Choroid plexus epithelial cell (primary cell): ENCODE measurements at regions not wholly inside any gene's neighbourhood (a gene's known extent, or its start where the extent isn't known, plus 50 kb on each side); places are given as distances from the start of the nearest gene placed in this dataset.
A peak's percentile ranks its signal among the peaks of the same experiment; 100 is the strongest.
"Not testable (repeated sequence)": the region's sequence is repeated elsewhere in the genome, so short reads cannot be mapped to it uniquely, and the experiment has no call there.

Experiments used
- DNase-seq: peaks from one replicate; pipeline ENCODE4 v3.0.0-alpha.2; 2010; ENCODE audit warnings: low read depth
- H3K4me3 ChIP-seq: 2 replicates; pipeline ENCODE4 v1.5.1; 2011; ENCODE audit warnings: low read depth, mild to moderate bottlenecking, control low read depth, low read length, moderate library complexity
- TF ChIP-seq, protein P1 (sequence below): conservative IDR thresholded peaks from 2 replicates; pipeline ENCODE4 v1.5.1; 2011; ENCODE audit warnings: low read depth, mild to moderate bottlenecking, control low read depth, inconsistent platforms, low read length, moderate library complexity

DNA sequence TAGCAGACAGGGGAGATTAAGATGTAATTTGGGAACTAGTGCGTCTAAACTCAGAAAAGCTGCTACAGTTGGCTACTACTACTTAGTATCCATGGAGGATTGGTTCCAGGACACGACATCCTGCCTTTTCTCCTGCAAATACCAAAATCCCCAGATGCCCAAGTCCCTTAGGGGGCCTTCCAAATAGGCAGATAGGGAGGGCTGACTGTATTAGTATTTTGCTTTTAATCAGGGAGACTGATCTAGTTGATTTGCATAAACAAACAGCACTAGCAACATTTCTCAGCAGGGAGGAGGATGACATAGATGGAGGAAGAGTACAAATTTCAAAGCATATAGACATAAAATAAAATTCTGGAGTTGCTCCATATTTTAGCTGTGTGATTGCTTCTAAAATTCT is 621.6 kb upstream of the GOT2 start:
- no peak overlapping the region for H3K4me3 ChIP-seq
- no peak for DNase-seq
- TF ChIP-seq, protein P1, sequence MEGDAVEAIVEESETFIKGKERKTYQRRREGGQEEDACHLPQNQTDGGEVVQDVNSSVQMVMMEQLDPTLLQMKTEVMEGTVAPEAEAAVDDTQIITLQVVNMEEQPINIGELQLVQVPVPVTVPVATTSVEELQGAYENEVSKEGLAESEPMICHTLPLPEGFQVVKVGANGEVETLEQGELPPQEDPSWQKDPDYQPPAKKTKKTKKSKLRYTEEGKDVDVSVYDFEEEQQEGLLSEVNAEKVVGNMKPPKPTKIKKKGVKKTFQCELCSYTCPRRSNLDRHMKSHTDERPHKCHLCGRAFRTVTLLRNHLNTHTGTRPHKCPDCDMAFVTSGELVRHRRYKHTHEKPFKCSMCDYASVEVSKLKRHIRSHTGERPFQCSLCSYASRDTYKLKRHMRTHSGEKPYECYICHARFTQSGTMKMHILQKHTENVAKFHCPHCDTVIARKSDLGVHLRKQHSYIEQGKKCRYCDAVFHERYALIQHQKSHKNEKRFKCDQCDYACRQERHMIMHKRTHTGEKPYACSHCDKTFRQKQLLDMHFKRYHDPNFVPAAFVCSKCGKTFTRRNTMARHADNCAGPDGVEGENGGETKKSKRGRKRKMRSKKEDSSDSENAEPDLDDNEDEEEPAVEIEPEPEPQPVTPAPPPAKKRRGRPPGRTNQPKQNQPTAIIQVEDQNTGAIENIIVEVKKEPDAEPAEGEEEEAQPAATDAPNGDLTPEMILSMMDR = no peak

DNA sequence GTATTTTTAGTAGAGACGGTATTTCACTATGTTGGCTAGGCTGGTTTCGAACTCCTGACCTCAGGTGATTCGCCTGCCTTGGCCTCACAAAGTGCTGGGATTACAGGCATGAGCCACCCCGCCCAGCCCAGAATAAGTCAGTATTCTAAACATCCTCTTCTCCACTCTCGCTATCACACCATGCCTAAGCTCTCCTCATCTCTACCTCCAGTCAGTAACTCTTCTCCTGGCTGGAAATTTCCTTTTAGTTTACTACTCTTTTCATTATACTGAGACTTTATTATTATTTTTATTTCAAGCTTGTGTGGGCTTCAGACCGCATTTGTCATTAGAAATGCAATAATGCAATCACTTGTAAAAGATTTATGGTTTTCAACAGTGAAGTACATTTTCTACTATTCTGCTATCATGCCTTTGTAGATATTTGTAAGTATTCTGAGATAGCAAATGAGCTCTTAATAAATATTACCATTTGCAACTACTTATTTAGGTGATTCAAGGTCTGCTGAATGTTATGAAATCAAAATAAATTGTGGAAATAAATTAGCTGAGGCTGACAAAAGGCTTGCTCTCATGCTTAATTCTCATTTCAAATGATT is 617.3 kb upstream of the GOT2 start:
- H3K4me3 ChIP-seq = no peak overlapping the region
- TF ChIP-seq, protein P1 = no peak
- no peak for DNase-seq

DNA sequence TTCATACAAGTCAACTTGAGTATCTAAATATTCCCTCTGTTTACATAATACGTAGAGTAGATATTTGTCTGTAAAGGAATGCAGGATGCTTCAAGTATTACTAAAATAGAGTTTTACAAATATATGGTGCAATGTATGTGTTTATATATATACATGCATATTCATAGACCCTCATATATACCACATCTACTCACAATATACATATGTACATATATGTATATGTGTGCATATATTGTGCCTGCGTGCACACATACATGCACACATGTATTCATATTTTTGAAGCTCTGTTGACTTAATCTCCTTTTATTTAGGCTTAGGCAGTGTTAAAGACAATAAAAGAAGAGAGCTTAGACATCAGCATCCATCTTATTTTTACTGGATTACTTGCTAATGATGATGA is 616.6 kb upstream of the GOT2 start:
- no peak for DNase-seq
- no peak overlapping the region for H3K4me3 ChIP-seq
- TF ChIP-seq, protein P1 = no peak

DNA sequence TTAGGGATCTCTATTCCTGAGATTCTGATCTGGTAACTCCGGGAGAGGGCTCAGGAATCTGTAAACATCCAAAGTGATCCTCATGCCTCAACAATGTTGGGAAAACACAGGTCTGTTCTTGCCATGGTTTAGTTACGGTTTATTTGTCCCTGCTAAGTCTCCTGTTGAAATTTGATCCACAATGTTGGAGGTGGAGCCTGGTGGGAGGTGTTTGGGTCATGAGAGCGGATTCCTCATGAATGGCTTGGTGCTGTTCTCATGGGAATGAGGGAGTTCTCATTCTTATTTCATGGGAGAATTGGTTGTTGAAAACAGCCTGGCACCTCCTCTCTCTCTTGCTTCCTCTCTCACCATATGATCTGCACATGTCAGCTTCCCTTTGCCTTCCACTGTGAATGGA is 608.6 kb upstream of the GOT2 start:
- H3K4me3 ChIP-seq = no peak overlapping the region
- no peak for DNase-seq
- TF ChIP-seq, protein P1 = no peak

DNA sequence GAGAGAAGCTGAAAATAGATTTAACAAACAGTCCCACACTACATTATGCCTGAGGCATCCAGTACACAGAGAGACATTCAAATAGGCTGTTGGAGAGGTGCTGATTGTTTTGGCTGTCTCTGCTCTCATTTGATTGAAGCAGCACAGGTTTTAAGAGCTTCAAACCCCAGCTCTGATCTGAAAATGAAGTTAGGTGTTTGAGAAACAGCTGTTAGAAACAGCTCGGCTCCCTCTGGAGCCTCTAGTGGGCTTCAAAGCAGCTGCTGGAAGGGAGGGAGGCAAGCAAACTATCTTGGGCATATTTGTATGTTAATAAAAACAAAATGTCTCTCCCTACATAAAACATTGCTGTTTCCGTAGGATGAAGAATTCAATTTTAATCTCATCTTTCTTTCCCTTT is 607.3 kb upstream of the GOT2 start:
- TF ChIP-seq, protein P1 = peak; percentile 31
- no peak overlapping the region for H3K4me3 ChIP-seq
- DNase-seq = peak; percentile 7

DNA sequence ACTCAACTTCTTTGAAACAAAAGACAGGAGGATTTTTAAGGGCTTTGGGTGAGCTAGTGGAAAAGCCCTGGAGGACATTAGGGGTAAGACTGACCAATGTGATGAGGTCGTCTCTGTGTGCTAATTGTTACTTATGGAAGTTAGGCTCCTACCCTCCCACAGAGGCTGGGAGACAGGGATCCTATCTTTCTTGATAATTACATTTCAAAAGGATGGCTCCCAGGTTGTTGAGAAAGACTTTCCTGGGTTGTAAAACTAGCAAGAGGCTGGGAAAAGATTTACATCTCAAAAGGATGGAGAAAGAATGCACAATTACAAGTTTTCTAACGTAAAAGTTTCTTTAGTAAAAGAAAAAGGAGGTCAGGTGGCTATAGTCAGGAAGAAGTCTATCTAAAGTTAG is 605.8 kb upstream of the GOT2 start:
- DNase-seq = no peak
- no peak overlapping the region for H3K4me3 ChIP-seq
- TF ChIP-seq, protein P1 = no peak

DNA sequence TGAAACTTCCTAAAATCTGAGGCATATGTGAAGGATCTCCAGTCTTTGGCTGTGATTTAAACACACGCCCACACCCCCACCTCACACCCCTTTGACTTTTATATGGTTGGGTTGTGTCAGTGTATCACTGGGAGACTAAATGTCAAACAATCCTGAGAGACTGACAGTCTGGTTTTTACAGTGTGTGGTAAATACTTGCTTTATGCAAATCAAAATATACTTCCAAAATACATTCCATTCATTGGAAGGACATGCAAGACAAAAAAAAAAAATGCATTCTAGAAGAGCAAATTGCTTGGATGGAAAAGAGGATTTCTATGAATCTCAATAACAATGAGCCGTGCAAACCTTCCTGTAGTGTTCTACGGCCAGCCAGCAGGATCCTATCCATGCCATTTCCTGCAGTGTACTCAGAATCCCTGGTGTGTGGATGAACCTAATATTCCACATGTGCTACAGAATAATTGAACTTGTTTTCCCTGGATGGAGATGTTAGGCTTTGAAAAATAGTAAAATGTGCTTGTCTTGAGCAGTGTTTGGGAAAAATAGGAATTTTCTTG is 602.1 kb upstream of the GOT2 start:
- TF ChIP-seq, protein P1 = no peak
- no peak for DNase-seq
- H3K4me3 ChIP-seq = no peak overlapping the region

DNA sequence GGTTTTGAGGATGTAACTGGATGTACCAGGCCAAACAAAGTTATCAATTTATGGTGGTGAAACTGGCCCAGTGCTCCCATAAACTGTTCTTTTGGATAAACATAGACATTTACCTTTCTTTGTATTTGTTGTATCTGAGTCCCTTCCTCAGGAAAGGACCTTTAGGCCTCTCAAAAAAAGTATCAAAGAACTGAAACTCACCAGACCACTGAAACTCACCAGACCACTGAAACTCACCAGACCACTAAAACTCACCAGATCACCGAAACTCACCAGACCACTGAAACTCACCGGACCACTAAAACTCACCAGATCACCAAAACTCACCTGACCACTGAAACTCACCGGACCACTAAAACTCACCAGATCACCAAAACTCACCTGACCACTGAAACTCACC is 597.6 kb upstream of the GOT2 start:
- not testable (repeated sequence) for DNase-seq, H3K4me3 ChIP-seq
